HT-29 (cell line): ENCODE measurements at regions not wholly inside any gene's neighbourhood (a gene's known extent, or its start where the extent isn't known, plus 50 kb on each side); places are given as distances from the start of the nearest gene placed in this dataset.

ENCODE experiments used
- DNase-seq: peaks from one replicate; pipeline ENCODE4 v3.0.0-alpha.2; 2015; ENCODE audit warnings: low spot score

DNA sequence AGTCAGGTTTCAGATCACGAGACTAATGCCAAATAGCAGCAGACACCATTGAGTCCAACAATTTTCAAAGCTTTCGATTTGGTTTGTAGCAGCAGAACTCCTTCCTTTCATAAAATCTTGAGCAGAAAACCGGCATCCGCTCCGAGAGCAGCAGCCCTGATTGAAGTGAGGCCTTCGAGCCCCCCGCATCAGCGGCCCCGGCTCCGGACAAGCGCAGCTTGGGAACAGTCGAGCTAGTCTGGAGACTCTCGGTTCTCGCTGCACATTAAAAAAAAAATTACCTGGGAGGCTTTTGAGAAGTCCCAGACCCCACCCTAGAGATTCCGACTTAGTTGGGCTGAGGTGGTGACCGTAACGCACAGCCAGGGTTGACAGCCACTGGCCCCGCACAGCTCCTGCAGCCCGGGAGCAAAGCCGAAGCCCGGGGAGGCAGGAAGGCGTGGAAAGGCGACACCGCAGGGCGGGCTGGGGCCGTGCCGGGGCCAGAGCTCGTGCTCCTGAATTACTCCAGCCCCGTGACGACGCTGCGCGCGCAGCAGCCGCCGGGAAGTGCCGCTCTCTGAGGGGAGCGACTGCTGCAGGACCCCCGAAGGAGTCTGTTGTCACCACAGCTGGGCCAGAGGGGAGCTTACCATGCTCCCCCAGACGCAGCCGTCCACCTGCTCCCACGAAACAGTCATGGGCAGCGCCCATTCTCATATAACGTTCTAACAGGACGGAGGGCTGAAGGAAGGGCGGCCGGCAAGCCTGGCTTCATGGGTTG, 57.8 kb downstream of the SPATA19 start:
- no peak for DNase-seq

GRCh38 chr11:133785795-133786340, 59.4 kb downstream of the SPATA19 start:
- DNase-seq: no peak

DNA sequence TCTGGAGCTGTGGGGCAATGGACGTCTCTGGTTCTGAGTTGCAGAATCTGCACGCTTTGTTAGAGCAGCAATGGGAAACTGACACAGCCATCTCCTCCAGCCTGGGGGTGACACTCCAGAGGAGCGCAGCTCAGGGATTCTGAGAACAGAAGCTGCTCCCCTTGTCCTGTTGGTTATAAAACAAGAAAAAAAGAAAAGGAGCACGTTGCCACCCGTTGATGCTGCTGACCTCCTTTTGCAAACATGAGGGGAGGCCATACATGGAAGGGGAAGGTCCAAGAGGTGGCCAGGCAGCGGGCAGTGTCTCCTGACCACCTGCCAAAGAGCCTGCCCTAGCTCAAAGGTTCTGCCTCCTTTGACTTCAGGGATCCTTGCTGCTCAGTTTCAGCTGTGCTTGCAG, 61.0 kb downstream of the SPATA19 start:
- no peak for DNase-seq

- no peak for DNase-seq
Measured at GRCh38 chr11:133782116-133782725, 63.1 kb downstream of the SPATA19 start.

GRCh38 chr11:133778161-133778560, 67.2 kb downstream of the SPATA19 start:
- no peak for DNase-seq

DNA sequence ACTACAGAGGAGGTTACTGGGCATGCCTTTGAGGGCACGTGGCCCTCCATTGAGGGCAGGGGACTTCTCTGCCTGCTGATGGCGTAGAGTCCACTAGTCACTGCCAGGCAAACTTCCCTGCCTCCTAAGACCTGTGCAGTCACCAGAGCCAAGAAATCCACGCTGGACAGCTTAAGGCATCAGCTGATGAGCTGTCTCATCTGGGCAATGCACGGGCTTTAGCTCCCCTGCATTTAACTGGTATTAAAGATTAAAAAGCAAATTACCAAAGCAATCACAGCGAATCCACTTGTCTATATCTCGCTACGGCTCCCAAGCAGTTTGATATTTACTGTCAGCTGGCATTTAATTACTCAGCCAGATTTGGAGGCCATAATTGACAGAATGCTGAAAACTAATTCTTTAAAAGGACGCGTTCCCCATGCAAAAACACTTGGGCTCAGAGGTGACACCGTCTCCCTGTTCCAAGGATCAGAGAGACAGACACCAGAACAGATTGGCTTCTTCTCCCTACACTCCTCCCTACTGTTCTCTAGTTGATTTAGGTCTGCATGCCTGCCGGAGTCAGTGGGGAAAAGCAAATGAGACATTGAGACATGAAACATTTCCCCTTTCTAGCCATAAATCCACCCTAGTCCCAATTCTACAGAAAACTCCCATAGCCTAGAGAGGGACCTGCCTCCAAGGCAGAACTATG, 68.5 kb downstream of the SPATA19 start:
- DNase-seq: no peak

DNA sequence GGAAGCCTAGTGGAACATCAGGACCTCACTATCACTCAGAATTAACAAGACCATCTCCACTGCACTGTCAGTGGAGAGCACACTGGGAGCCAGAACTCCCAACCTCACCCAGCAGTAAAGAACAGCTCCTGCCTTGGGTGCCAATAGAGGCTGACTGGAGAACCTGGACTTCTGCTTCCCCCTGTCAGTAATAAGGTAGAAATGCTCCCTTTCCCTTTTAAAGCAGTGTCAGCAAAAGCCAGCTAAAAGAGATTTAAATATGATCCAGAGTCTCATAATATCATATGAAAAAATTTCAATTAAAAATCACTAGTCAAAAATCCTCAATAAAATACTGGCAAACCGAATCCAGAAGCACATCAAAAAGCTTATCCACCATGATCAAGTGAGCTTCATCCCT, 82.8 kb downstream of the SPATA19 start:
- no peak for DNase-seq

GRCh38 chr11:133753150-133753549, 92.2 kb downstream of the SPATA19 start:
- no peak for DNase-seq

DNA sequence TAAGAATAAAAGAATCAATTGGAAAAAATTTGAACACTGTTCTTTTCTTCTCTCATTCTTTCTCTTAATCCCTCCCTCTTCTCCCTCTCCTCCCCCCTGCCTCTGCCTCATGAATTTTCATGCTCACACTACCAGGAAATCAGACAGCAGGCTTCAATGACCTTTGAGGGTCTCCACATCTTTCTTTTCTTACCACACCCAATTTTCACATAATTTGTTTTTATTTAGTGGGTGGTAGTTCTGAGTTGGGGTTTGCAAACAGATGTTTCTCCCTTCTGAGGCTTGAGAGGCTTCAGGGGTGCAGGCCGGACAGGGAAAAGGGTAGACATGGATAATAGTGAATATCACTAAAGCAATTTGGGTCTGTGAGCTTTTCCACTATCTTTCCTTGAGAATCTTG, 95.5 kb downstream of the SPATA19 start:
- DNase-seq: no peak

- no peak for DNase-seq
Measured at GRCh38 chr11:133747409-133747808, 97.9 kb downstream of the SPATA19 start.

GRCh38 chr11:133746663-133747306, 98.5 kb downstream of the SPATA19 start:
- no peak for DNase-seq

GRCh38 chr11:133745791-133746190, 99.5 kb downstream of the SPATA19 start:
- DNase-seq: no peak

DNA sequence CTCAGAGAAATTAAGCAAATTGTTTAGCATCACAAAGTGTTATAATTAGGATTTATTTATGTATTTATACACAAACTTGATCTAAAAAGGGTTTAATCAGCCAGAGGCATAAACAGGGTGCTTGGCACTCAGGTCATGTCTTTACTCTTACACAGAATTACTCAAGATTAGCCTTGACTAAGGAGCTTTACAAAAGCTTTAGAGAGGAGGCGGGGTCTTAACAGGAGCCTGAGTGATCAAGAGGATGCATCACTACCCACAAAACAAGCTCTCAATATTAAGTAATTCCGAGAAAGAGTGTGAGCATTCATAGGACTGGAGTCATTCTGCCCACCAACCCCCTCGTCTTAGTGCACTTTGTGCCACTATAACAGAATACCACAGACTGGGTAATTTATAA, 103.0 kb downstream of the SPATA19 start:
- DNase-seq: no peak

- no peak for DNase-seq
Measured at GRCh38 chr11:133740963-133741362, 104.3 kb downstream of the SPATA19 start.

- no peak for DNase-seq
Measured at GRCh38 chr11:133739481-133739880, 105.8 kb downstream of the SPATA19 start.

- DNase-seq: no peak
Measured at GRCh38 chr11:133738624-133739023, 106.7 kb downstream of the SPATA19 start.

DNA sequence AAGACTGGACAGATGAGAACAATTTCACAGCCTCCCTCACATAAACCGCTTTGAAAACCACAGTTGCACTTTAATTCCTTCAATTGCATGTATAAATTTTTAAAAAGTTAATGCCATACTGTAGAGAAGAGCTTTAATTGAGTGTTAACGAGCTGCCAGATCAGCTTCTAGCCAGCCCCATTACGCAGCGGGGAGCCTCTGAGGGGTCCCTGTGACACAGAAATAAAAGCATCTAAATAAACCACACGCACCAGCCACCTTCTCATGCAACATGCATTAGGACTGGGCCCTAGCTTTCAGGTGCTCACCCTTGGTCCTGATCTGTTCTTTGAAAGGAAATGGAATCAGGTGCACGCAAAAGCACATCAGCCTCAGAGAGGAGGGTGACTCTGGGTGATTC, 111.7 kb downstream of the SPATA19 start:
- DNase-seq: no peak

DNA sequence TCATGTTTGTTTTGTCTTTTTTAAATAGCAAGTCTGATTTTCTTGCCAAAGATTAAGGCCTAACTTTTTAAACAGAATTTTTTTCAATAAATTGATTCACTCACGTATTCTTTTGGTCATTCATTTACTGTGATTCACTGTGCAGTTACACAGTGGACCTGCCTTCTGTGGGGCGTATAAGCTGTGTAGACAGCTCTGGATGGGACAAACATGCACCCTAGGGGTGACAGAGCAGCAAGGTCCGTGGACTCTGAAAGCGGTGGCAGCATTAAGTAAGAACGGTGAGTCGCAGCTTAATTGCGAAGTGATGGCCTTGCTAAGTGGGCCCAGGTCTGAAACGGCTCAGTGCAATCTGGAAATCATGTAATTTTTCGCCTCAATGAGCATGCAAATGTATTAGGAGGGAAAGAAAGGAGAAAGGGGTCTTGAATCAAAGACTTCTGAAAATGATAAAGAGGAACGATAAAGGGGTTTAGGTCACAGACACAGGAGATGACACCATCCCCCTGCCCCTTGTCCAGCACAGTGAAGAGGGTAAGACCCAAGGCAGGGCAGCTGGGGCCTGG, 113.1 kb downstream of the SPATA19 start:
- no peak for DNase-seq

DNA sequence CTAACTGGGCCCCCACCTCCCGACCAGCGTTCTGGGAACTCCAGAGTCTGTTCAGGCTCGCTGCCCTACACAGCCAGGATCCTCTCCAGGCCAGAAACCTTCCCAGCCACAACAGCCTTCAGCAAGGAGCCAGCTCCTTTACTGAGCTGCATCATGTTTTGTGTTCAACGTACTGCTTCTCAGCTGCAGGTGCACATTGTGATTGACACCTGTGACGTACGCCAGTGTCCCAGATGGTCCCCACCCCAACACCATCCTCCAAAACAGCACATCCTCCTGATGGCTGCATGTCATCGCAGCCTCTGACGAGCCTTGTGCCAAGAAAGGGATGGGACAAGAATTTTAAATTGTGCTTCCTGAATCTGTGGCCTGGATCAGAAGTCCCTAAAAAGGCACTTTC, 117.5 kb downstream of the SPATA19 start:
- DNase-seq: no peak

DNA sequence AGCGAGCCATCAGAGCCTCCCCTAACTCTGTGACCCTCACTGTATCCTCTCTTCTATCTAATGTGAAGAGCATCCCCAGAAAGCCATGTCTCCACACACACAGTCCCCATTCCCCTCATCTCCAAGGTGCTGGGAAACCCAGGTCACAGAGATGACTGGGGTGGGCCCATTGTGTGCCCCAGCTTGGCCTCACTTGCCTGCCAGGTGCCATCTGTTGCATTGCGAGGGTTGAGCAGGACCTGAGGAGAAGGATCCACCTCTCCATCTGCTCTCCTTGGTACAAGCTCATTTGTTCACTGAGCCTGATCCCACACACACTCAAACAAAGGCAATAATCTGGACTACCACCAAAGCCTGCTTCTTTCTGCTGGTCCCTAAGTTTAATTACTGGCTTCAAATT, 118.8 kb downstream of the SPATA19 start:
- no peak for DNase-seq

GRCh38 chr11:133724116-133724515, 121.2 kb downstream of the SPATA19 start:
- no peak for DNase-seq

DNA sequence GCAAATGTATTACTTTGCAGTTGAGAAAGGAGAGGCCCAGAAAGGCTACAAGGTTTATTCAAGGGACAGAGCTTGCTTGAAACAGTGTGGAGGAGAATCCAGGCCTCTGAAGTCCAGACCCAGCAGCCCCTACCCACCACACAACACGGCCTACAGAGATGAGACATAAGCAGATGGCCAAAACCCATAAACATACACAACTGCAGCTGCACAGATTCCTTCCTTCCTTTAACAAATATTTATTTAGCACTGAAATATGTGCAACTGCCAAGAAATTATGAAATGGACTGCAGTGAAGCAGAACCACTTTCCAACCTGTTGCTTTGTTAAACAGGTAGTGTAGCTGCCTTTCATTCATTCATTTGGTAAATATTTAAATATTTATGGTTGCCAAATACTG, 122.3 kb downstream of the SPATA19 start:
- DNase-seq: no peak
